NCI-H748 treated with DMSO at 0.1 percent for 48 hours (cell line): ENCODE measurements at regions not wholly inside any gene's neighbourhood (a gene's known extent, or its start where the extent isn't known, plus 50 kb on each side); places are given as distances from the start of the nearest gene placed in this dataset.
"Not testable (repeated sequence)": the region's sequence is repeated elsewhere in the genome, so short reads cannot be mapped to it uniquely, and the experiment has no call there.

Source experiments
- DNase-seq: peaks from one replicate; lab custom pipeline; 2025; lab: John Stamatoyannopoulos, UW

DNA sequence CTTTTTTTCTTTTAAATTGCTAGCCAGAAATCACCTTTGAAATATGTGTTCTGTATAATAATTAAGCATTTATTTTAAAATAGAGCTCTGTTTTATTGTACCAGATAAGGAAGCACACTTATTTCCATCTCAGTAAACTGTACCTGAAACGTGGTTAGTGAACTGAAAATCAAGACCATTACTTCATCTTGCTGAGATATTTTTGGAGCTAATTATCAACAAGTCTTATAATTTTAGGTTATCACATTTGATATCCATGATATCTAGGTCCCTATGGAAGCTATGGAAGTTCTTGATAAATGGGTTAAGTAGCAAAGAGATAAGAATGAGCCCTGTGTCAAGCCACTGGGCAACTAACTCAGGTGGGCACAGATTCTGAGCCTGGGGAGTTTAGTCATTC, 187.2 kb downstream of the NFKBIZ start:
- no peak for DNase-seq

DNA sequence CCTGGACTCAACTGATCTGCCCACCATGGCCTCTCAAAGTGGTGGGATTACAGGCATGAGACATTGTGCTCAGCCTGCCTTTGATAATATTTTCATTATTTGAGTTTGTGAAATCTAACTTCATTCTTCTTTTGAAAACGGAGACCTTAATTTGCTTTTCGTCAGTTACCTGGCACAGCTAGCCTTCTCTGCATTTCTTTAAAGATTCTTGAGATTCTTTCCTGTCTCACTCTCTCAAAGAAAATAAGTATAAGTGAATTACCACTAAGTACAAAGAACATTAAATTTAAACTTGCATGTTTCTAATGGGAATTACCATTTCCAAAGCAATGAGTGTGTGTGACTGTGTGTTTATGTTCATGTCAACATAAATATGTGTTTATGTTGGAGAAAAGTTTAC, 187.9 kb downstream of the NFKBIZ start:
- DNase-seq, result no peak

DNA sequence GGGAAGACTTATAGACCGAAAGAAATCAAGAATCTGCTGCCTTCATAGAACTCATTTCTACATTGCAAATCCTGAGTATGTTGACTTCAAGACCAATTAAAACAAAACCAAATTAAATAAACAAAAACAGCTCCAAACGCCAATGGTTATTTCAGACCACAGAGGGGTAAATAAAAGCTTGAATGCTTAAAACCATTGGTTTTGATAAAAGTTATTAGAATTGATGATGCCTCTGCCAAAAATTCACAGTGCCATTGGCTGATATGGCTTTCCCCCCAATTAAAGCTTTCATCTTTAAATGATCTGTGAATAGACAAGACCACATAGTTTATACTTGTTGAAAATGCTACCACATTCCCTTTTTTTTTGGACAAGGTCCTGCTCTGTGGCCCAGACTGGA, 188.5 kb downstream of the NFKBIZ start:
- DNase-seq, result no peak

DNA sequence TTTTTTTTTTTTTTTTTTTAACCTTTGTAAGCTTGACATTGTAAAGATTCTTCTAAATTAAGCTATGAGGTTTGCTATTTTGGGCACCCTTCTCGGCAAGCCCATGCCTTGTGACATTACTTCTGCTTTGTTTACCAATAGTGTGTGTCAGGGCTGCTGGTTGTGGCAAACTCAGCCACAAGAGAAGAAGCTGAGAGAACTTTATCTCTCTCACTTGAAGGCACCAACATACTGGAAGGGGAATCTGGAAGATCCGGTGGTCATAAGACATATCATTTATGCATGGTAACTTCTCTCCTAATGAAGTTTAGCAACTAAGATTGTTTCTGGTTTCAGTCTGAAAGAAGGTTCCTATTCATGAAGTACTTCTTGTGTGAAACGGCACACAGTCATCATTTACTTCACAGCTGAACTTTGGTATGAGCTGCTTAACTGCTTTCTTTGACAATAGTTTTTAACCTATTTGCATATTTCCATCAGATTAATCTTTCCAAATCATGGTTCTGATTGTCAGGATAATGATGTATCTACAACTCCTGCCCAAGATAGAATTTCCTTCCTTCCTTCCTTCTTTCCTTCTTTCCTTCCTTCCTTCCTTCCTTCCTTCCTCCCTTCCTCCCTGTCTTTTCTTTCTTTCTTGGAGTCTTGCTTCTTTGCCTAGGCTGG, 189.3 kb downstream of the NFKBIZ start:
- no peak for DNase-seq

DNA sequence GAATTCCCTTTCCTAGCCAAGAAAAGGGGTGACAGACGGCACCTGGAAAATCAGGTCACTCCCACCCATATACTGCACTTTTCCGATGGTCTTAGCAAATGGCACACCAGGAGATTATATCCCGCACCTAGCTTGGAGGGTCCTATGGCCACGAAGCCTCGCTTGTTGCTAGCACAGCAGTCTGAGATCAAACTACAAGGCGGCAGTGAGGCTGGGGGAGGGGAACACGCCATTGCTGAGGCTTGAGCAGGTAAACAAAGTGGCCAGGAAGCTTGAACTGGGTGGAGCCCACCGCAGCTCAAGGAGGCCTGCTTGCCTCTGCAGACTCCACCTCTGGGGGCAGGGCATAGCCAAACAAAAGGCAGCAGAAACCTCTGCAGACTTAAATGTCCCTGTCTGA, 190.8 kb downstream of the NFKBIZ start:
- DNase-seq, result not testable (repeated sequence)

DNA sequence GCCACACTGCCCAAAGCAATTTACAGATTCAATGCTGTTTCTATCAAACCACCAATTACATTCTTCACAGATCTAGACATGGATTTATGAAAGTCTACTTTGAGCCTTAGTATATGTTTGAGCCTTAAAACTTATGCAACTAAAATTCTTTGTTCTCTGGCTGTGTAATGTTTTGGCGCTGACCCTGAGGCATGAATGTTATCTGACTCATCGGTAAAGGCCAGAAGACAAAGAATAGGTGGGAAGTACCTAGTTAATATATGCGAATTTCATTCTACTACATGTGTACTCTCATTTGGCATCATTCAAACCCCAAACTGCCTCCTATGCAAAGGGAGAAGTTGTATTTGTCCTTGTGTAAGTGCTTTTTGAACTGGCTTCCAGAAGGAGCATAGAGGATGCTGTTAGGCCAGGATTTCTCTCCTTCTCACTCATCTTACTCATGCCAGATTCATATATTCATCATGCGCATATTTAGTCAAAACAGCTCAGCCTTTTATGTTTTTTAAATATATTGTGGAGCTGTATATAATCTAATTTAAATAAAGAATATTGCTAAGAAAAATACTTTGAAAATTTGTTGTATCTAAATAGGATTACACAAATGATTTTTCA, 204.2 kb downstream of the NFKBIZ start:
- no peak for DNase-seq

DNA sequence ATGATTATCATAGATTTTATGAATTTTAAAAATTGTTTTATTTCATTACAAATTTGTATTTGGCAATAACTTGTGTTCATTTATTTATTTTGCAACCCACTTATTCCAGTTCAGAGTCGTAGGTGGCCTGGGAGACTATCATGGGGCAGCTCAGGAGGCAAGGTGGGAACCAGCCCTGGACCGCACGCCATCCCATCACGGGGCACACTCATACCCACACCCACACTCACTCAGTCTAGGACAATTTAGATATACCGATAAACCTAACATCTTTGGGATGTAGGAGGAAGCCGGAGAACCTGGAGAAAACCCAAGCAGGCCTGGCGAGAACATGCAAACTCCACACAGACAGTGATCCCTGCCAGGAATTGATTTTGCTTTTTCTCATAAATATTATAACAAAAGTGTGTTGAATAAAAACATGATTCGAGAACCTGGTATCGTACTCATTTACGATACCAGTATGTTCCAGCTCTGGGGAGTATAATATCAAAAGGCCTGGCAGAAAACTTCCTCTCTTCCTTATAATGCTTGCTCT, 205.3 kb downstream of the NFKBIZ start:
- DNase-seq, result no peak

DNA sequence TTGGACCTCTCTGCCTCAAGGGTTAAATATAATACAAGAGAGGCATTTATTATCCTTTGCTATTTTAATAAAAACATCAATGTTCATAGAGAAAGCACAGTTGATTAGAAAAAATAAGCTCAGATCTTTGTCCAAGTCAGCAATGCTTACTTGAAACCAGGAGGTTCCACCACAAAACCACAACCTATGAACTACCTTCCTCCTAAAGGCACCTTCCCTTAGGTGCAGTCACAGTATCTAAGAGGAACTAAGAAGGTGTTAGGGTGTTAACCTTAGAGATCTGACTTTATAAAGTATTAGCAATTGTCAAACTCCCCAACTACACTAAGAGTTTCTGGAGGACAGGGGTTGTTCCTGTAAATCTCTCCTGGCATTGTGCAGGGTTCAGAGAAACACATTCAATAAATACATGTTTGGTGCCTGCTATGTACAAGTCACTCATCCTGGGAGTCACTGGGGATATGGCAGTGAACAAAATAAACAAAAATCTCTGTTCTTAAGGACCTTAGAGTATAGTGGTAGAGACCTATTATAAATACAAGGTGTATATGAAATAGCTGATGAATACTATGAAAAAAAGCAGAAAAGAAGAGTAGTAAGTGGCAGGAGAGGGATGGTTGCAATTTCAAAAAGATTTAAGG, 208.6 kb downstream of the NFKBIZ start:
- DNase-seq, result no peak

DNA sequence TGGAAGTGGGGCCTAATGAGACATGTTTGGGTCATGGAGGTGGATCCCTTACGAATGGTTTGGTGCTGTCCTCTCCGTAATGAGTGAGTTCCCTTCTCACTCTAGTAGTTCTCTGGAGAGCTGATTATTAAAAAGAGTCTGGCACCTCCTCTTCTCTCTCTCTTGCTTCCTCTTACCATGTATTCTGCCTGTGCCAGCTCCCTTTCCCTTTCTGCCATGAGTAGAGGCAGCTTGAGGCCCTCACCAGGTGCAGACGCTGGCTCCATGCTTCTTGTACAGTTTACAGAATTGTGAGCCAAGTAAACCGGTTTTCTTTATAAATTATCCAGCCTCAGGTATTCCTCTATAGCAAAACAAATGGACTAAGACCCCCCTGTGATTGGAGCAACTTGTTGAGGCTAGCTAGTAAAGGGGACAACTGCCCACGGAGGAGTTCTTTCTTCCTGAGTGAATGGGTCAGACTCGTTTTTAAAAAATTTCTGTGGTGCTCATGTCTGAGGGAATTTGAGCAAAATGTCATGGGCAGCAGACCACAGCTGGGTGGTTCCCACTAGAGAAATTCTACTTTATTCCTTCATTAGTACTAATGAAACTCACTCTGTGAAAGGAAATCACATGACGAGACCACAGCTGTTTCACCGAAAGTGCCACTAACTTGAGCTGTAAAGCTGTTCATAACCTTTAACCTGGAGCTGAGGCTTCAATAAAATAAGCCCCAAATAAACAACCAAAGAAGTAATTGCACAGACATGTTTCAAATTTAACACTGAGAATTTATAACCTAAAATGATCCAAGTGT, 210.0 kb downstream of the NFKBIZ start:
- DNase-seq, result no peak

DNA sequence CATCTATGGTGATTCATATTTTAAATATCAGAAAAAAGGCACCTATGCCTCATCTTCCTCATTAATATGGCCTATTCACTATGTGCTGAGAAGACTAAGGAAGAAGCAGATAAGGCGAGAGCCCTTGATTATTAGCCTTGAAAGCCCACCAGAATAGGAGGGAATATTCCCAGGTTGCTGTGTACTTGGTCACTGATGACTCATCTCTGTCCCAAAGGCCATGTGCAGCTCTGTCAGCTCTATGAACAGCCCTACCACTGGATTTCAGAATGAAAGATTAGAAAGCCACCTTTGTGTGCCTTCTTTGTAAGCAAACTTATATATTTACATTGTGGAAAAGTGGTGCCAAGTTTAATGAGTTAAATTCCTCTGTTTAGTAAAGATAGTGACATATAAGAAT, 211.5 kb downstream of the NFKBIZ start:
- no peak for DNase-seq

DNA sequence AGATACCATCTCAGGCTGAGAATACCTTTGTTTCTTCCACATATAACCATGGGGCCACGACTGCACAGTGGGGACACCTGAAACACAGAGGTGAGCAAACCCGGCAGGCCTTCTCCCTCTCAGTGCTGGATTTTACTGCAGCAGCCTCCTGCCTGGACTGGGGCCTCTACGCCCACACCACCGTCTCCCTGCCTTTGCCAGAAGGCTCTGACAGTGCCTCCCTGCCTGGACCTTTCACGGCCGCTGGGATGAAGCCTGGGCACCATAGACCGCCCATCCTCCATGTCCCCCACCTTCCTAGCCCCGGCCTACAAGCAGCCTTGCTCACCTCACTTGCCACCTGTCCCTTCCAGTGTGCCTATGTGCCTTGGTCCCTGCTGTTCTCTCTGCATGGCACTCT, 214.3 kb downstream of the NFKBIZ start:
- DNase-seq, result no peak

DNA sequence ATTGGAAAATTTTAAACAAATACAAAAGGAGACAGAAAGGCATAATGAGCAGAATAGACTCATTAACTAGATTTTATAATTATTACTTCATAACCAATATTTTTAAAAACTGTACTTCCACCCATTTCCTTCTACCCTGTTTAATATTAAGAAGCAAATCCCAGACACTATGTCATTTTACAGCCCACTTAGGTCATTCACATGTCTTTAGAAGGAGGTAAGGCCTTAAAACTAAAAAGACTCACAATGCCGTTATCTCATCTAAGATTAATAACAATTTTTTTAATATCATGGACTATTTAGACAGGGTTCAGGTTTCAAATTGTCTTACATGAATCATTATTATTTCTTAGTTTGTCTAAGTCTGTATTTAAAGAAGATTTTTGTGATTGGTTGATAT, 217.2 kb downstream of the NFKBIZ start:
- DNase-seq, result no peak

DNA sequence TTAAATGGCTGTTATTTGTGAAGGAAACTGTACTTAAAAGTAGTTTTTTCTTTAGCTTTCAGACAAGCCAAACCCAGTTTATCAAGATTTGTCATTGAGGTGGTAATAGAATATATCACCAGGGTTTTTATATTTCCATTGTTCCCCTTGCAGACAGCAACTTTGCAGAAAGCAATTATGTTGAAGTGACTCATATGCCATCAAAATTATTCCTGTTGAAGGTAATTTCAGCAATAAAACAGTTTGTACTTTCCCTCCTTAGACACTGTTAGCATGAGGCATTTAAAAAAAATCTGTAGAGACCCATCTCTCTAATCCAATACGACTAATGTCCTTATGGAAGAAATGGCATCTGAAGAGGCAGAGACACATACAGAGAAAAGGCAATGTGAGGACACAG, 219.0 kb downstream of the NFKBIZ start:
- no peak for DNase-seq

DNA sequence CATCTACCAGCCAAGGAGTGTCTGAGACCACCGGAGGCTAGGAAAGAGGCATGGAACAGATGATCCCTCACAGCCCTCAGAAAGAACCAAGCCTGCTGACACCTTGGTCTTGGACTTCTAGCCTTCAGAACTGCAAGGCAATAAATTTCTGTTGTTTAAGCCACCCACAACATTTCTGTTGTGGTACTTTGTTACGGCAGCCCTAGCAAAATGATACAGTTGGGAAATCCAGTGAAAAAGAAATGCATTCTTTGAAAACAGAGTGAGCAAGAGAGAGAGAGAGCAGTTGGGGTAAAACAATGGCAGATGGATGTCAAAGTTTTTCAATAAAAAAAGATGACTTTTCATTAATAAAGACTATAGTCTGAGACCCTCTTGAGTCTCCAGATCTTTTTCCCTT, 219.4 kb downstream of the NFKBIZ start:
- DNase-seq, result no peak

DNA sequence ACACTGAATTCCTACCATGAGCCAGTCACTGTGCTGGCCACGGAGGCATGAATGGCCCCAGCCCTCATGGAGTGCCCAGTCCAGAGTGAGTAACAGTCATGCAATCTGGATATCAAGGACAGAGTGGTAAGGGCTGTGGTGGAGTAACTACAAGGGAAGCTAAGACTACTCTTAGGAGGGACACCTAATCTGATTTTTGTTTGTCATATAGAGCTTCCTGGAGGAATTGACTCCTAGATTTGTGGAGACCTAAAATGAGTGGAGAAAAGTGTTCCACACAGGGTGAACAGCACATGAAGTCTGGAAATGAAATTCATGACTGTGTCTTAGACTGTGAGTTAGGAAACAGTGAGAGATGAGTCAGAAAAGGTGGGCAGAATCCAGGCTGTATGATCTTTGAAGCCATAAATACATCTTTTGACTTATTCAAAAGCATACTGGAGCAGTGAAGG, 219.9 kb downstream of the NFKBIZ start:
- no peak for DNase-seq

DNA sequence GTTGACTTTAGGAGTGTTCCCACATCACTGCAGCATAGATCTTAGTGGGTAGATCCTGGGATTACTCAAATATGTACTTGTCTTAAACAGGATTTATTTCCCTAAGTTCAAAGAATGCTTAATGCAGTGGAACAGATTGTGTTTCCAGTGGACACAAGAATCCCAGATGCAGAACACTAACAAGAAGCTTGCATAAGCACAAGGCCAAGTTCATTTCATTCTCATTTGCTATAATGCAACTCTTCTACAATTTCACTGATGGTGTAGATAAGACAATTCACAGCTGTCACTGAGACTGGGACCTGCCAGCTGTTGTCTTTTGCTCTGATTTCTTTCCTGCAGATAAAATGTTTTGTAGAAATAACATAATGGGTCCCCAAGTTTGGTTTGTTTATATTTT, 225.6 kb downstream of the NFKBIZ start:
- no peak for DNase-seq

DNA sequence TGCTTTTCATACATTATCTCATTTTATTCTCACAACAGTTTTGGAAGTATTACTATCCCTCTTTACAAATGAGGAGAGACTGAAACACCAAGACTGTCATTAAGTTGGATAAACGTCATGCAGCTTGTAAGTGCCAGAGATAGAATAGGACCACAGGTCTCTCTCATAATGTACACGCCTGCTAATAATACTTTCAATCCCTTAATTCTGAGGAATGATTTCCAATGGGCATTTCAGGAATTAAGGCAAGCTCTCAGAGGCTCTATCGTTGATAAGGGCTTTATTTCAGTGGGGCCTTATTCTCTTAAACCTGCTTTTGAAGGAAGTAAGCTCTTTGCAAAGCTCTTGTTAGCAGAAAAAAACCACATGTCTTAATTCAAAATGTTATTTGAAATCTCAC, 229.1 kb downstream of the NFKBIZ start:
- DNase-seq, result no peak

DNA sequence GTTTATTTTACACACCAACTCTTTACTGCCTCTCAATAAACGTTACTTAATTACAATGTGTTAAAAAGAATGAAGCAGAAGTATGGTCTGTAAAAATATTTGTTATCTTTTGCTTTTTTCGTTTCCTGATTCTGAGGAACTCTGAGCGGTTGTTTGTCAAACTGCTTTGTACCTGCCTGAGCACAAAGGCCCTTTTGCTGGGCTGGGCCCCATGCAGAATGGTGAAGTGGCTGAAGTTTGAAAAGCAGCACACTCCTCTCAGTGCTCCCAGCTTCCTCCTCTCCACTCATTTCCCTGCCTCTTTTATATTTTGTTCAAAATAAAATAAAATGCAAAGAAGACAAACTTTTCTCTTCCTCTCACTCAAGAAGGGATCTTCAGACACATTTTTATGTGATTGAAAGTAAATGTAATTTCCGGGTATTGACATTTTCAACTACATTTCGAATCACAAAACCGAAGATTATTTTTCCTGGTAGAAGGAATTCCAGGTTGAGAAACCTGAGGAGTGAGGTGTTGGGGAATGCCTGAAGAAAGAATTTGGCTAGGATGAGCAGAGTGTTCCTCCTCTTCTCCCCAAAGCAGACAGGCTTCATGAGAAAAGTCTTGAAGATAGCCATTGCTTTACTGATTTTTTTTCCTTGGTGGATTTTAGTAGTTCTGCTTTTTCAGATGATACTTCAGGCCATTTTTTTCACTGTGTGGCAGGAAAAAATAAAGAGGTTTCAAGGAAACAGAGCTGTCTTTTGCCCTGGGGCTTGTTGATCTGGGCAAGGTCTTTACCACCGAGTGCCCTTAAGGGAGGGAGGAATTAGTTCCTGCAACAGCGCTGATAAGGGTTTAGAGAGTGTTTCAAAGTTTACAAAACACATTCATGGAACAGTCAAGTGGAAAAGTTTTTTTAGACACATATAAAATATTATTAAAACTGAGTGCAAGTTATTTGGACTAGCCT, 229.8 kb downstream of the NFKBIZ start:
- DNase-seq, result no peak

DNA sequence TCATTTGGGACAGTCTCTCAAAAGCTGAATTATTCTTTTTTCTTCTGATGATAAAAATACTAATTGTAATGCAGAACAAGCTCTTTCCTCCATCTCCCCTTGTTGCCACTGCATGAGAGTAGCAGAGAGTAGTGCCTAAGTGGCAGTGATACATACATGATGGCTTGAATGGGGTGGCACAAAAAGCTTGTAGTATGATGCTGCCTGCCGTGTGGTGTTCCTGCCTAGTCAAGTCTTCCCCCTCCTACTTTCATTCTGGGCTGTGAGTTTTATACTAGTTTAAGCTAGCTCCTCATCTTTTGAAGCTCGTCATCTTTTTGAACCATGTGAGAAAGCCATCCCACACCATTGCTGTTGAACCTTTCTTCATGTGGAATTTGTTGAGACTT, 230.5 kb downstream of the NFKBIZ start:
- no peak for DNase-seq

DNA sequence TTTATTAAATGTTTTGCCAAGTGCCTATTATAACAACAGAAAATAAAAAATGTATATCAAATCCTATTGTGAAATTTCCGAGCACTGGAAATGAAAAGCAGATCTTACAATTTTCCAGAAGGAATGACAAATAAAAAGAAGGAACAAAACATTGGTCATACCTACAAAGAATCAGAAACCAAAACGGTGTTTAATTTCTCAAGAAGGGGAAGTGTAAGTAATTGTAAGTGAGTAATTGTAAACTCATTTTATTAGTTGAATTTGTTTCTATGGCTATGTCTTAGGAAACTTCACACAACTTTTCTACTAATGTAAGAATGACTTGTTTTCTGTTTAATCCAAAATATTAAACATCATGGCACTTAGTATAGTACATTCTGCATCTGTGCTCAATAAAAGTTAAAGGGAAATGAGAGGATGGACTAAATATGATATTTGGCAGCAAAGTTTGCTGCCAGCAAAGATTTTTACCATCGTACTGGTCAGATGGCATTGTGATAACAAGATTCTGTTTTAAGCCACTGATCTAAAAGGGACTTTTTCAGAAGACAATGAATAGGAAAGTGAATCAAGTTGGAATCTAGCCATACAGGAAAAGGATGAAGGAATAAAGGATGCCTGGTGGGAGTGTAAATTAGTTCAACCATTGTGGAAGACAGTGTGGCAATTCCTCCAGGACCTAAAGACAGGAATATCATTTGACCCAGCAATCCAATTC, 232.4 kb downstream of the NFKBIZ start:
- no peak for DNase-seq

DNA sequence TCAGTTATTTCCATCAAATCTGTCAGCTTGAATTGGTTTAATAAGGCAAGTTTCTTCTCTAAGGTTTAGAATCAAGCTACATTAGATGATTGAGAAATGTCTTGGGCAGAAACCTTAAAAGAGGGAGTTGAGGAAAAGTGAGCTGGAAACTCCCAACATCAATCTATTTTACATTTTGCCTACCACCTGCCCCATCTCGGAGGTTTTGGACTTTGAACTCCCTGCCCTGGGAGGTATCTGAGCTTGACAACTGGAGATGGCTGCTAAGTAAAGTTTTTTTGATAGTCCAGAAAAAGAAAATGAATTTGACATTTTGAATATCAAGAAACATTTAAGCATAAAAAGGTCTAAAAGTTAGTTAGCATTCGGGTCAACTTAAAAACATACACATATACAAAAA, 234.2 kb downstream of the NFKBIZ start:
- no peak for DNase-seq
